AG10803 (cell line): ENCODE measurements at regions not wholly inside any gene's neighbourhood (a gene's known extent, or its start where the extent isn't known, plus 50 kb on each side); places are given as distances from the start of the nearest gene placed in this dataset.

ENCODE experiments used
- DNase-seq: peaks from one replicate; pipeline ENCODE4 v3.0.0; 2010; ENCODE audit warnings: low read depth
- H3K4me3 ChIP-seq: 2 replicates; pipeline ENCODE4 v1.5.1; 2011; ENCODE audit warnings: mild to moderate bottlenecking, low read length, control low read depth
- TF ChIP-seq, protein P1 (sequence below): conservative IDR thresholded peaks from 2 replicates; pipeline ENCODE4 v1.5.1; 2011; ENCODE audit warnings: mild to moderate bottlenecking, low read length, control low read depth, inconsistent platforms

DNA sequence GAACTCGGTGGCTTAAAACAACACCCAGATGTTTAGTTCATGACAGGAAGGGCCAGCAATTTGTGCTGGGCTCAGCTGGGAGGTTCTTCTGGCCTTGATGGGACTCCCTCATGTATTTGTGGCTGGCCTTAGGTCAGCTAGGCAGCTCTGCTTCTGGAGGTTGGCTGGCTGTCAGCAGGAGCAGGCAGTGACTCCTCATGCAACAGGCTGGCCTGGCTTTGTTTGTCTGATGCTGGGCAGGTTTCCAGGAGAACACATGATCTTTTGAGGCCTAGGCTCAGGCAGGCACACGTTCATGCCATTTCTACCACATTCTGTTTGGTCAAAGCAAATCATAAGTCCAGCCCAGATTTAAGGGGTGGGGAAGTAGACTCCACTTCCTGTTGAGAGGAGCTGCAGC is 571.2 kb downstream of the TBC1D22A start:
- DNase-seq: peak; percentile 68
- no peak overlapping the region for H3K4me3 ChIP-seq
- TF ChIP-seq, protein P1, sequence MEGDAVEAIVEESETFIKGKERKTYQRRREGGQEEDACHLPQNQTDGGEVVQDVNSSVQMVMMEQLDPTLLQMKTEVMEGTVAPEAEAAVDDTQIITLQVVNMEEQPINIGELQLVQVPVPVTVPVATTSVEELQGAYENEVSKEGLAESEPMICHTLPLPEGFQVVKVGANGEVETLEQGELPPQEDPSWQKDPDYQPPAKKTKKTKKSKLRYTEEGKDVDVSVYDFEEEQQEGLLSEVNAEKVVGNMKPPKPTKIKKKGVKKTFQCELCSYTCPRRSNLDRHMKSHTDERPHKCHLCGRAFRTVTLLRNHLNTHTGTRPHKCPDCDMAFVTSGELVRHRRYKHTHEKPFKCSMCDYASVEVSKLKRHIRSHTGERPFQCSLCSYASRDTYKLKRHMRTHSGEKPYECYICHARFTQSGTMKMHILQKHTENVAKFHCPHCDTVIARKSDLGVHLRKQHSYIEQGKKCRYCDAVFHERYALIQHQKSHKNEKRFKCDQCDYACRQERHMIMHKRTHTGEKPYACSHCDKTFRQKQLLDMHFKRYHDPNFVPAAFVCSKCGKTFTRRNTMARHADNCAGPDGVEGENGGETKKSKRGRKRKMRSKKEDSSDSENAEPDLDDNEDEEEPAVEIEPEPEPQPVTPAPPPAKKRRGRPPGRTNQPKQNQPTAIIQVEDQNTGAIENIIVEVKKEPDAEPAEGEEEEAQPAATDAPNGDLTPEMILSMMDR: no peak

DNA sequence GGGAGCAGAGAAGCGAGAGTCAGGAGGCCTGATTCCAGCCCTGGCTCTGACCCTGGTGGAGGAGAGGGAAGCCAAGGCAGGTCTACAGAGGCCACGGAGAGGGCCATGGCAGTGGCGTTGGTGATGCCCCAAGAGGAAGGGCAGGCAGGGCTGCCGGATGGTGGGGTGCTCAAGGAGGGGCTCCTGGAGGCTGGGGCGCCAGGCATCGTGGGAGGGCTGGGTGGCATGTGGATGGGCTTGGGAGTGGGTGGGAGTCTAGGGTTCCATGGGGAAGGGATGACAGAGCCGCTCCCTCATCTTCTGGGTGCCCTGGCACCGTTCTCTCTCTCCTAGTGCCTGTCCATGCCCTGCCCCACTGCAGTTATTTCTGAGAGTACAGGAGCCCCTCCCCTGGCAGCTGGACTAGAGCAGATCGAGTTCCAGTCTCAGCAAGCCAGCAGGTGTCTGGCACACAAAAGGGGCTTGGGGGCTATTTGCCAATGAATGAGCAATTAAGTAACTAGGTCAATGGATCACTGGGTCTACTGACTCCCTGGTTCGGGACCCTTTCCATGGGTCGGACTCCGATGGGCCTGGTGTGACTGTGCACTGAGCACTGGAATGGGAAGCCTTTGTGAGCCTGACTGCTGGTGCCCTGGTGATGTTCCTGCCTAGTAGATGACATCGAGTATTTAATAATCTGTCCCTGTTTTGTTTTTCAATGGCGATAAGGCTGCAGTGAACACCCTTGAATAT is 570.0 kb downstream of the TBC1D22A start:
- DNase-seq: no peak
- TF ChIP-seq, protein P1: no peak
- H3K4me3 ChIP-seq: no peak overlapping the region

DNA sequence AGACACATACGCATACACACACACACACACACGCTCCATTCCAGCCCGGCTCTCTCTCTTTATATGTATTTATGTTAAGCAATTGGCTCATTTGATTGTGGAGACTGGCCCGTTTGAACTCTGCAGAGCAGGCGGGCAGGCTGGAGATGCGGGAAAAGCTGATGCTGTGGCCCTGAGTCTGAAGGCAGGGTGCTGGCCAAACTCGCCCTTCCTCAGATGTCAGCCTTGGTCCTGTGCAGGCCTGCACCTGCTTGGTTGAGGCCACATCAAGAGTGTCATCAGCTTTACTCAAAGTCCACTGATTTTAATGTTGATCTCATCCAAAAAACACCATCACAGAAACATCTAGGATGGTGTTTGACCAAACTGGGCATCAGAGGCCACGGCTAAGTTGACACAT is 569.3 kb downstream of the TBC1D22A start:
- H3K4me3 ChIP-seq: no peak overlapping the region

DNA sequence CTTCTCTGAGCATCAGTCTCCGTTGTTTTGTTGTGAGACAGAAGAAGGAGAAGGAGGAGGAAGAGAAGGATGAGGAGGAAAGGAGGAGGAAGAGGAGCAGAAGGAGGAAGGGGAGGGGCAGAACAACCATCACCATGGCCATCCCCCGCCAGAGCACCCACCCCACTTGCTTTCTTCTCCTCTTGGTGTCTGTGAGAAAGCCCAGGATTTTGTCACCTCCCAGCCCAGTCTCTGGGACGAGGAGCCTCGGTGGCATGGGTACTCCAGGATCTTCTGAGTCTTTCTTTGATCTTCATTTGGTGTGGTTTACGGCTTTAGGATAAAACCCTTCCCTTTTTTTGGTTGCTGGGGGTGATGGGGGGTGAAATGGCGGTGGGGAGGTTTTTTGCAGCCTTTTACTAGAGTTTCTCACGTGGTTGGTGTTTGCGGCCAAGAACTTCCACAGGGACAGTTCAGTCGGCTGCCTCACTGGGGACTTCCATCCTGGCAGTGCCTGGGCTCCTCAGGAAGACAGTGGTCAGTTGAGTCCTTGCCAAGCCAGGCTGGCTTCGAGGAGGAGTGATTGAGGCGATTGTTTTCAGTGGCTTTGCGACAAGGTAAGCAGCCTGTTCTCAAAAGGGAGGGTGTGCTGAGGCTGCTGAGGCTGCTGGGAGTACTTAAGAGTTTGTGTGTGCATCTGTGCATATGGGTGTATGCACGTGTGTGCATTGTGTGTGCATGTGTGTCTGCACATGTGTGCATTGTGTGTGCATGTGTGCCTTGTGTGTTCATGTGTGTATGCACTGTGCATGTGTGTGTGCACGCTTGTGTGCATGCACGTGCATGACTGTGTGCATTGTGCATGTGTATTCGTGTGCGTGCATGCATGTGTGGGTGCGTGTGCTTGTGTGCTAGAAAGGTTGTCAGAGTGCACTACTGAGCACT is 567.5 kb downstream of the TBC1D22A start:
- TF ChIP-seq, protein P1: no peak
- H3K4me3 ChIP-seq: no peak overlapping the region
- no peak for DNase-seq

More for the DNA sequence above, 569.3 kb downstream of the TBC1D22A start:
- DNase-seq: no peak
- TF ChIP-seq, protein P1: no peak

DNA sequence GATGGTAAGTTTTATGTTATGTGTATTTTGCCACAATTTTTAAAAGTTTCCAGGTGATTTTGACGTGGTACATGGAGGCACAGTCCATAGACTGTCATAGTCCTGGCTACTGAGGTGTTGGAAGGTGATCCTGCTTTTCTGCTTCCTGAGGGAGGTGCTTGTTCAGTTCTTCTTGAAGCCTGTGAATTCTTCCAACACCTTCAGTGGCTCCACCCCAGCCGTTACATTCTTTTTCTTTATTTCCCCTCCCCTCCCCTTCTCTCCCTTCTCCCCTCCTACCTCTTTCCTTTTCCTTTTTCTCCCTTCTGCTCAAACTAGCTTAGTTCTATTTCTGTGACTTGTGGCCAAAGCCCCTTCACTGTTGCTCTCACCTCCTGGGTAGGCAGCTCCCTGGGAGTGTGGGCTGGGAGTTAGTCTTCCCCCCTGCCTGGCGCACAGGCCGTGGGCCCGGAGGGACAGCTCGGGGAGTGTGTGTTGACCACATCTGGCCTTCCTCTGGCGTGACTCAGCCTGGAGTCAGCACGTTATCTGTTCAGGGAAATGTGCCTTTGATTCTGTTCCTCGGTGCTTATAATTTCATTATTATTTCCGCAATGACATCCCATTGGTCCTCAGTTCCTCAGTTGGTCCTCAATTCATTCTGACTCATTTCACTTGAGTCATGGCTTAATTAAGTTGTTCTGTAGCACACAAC is 566.2 kb downstream of the TBC1D22A start:
- peak overlapping the region; percentile 20 for H3K4me3 ChIP-seq
- peak; percentile 92 for DNase-seq
- TF ChIP-seq, protein P1: no peak

DNA sequence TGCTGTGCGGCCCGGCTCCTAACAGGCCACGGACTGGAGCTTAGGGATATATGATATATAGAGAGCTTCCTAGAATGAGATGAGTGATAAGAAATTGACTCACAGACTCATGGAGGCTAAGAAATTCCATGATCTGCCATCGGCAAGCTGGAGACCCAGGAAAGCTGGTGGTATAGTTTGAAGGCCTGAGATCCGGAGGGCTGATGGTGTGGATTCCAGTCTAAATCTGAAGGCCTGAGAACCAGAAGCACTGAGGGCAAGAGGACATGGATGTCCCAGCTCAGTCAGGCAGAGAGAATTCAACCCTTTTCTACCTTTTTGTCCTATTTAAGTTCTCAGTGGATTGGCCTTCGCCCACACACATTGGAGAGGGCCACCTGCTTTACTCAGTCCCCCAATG is 564.8 kb downstream of the TBC1D22A start:
- no peak overlapping the region for H3K4me3 ChIP-seq
- DNase-seq: no peak
- TF ChIP-seq, protein P1: no peak
